CD4-positive, CD25-positive, alpha-beta regulatory T cell (primary cell): ENCODE measurements at regions not wholly inside any gene's neighbourhood (a gene's known extent, or its start where the extent isn't known, plus 50 kb on each side); places are given as distances from the start of the nearest gene placed in this dataset.

ENCODE experiments used
- ATAC-seq, 2 donors: fragments of 150-1000 bp; cut with Tn5 transposase; one replicate each; pipeline ENCODE4 v1.10.0; 2021; ENCODE audit warnings: low read depth in 2 of 2, moderate number of reproducible peaks in 2 of 2, moderate library complexity in 1 of 2
- DNase-seq, 3 donors: peaks; one replicate each; pipeline versions ENCODE4 v3.0.0 to v3.0.0-alpha.2; 2012 to 2022; ENCODE audit warnings: mixed read lengths in 1 of 3
- H3K27ac ChIP-seq: one replicate; pipeline ENCODE4 v1.7.0; 2013; ENCODE audit warnings: mild to moderate bottlenecking, low read length; ENCODE audit not compliant: insufficient read depth, poor library complexity, severe bottlenecking
- H3K27me3 ChIP-seq: one replicate; pipeline ENCODE4 v1.7.0; 2013; ENCODE audit warnings: low read length; ENCODE audit not compliant: control insufficient read depth, insufficient read depth
- H3K36me3 ChIP-seq: one replicate; pipeline ENCODE4 v1.7.0; 2013; ENCODE audit warnings: mild to moderate bottlenecking, low read length, moderate library complexity; ENCODE audit not compliant: control insufficient read depth, insufficient read depth
- H3K4me1 ChIP-seq: 2 replicates; pipeline ENCODE4 v1.7.0; 2013; ENCODE audit warnings: mild to moderate bottlenecking, low read length; ENCODE audit not compliant: insufficient read depth, control insufficient read depth, poor library complexity, severe bottlenecking
- H3K4me3 ChIP-seq: one replicate; pipeline ENCODE4 v1.7.0; 2013; ENCODE audit warnings: low read depth, mild to moderate bottlenecking, low read length, moderate library complexity
- H3K9me3 ChIP-seq, 2 experiments: 1 replicate in 1 of 2; 2 replicates in 1 of 2; pipeline ENCODE4 v1.7.0; 2013; ENCODE audit warnings: low read length in 2 of 2, mild to moderate bottlenecking in 1 of 2, moderate library complexity in 1 of 2; ENCODE audit not compliant: control insufficient read depth in 2 of 2
- H3K27ac Mint-ChIP-seq, 3 donors: one replicate each; pipeline ENCODE4 v1.8.0; 2020 to 2022; ENCODE audit warnings: mild to moderate bottlenecking in 3 of 3, mixed read lengths in 3 of 3, moderate library complexity in 2 of 3
- H3K27me3 Mint-ChIP-seq: one replicate; pipeline ENCODE4 v1.8.0; 2022; ENCODE audit warnings: mild to moderate bottlenecking, mixed read lengths
- H3K36me3 Mint-ChIP-seq: one replicate; pipeline ENCODE4 v1.8.0; 2020; ENCODE audit warnings: mixed read lengths
- H3K4me1 Mint-ChIP-seq, 4 donors: one replicate each; pipeline ENCODE4 v1.8.0; 2020 to 2022; ENCODE audit warnings: mixed read lengths in 4 of 4, mild to moderate bottlenecking in 1 of 4
- H3K4me3 Mint-ChIP-seq, 4 donors: one replicate each; pipeline ENCODE4 v1.8.0; 2020 to 2022; ENCODE audit warnings: mild to moderate bottlenecking in 4 of 4, mixed read lengths in 4 of 4, moderate library complexity in 3 of 4
- H3K9me3 Mint-ChIP-seq, 7 donors: one replicate each; pipeline ENCODE4 v1.8.0; 2020 to 2022; ENCODE audit warnings: mixed read lengths in 7 of 7, mild to moderate bottlenecking in 3 of 7, moderate library complexity in 2 of 7

DNA sequence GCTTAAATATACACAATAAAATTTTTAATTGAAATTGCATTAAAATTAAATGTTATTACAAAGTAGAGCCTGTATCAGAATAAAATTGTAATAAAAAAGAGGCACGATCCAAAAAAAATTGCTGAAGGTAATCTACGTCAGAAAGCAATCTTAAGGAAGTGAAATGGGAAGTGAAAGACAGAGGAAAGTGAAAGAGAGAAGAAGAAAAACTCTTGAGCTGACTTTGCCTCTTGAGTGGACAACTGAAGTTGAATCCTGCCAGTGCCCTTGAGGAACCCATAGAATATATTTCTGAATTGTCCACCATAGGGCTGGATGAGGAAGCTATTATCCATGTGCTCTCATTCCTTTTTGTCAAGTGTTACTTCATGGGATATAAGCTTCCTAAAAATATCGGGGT is 285.1 kb upstream of the STAC start:
- Mint-ChIP-seq H3K4me3 (no peak overlapping the region), H3K36me3 (no peaks in the 10 kb centered on the region), H3K27ac (no peak overlapping the region), H3K27me3 (no peaks in the 10 kb centered on the region), H3K4me1 (no peaks in the 10 kb centered on the region), H3K9me3 (peaks cover 0 to 6% (median 0%) of the 10 kb centered on the region in 7 donors)
- H3K9me3 ChIP-seq: no peaks in the 10 kb centered on the region
- no peak overlapping the region for H3K27ac ChIP-seq
- no peaks in the 10 kb centered on the region for H3K36me3 ChIP-seq
- ATAC-seq (no peak), DNase-seq (no peak)
- no peaks in the 10 kb centered on the region for H3K27me3 ChIP-seq
- H3K4me3 ChIP-seq: no peak overlapping the region
- no peaks in the 10 kb centered on the region for H3K4me1 ChIP-seq

DNA sequence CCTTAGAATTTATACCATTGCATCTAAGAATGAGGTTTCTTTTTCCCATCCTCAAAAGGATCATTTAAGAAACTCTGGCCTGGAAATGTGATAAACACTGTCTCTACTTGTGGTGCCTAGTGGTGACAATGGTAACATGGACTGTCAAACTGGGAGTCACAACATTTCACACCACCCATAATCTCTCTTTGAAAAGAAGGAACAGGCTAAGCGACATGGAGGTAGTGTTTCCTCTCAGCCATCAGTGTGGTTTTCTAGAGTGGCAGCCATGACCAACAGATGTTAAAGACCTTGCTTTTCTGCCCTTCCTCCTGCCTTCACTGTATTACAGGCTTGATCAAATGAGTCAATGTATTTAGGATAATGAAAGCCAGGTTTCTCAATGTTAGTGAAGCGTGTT is 283.1 kb upstream of the STAC start:
- Mint-ChIP-seq H3K36me3 (no peaks in the 10 kb centered on the region), H3K9me3 (peaks cover 0 to 6% (median 1%) of the 10 kb centered on the region in 7 donors), H3K4me1 (no peaks in the 10 kb centered on the region), H3K27me3 (no peaks in the 10 kb centered on the region), H3K27ac (no peak overlapping the region), H3K4me3 (no peak overlapping the region)
- no peak for ATAC-seq
- DNase-seq: no peak
- Histone ChIP-seq H3K4me3 (no peak overlapping the region), H3K9me3 (no peaks in the 10 kb centered on the region), H3K4me1 (no peaks in the 10 kb centered on the region), H3K36me3 (no peaks in the 10 kb centered on the region), H3K27me3 (no peaks in the 10 kb centered on the region), H3K27ac (no peak overlapping the region)

DNA sequence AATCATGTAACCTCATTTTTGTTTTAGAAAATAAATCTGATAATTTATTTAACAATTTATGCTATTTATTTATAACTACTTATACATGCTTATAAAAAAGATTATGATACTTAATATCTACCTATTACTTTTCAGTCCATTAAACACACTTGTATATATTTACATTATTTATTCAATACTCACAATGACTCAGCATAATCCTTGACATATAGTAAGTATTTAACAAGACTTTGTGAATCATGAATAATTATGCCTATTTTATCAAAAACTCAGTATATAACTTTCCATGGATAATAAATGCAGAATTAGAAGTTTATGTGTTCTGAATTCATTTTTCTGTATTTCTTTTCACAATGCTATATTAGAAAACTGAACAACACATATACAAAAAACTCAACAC is 266.0 kb upstream of the STAC start:
- peaks cover 0 to 5% (median 1%) of the 10 kb centered on the region in 7 donors for H3K9me3 Mint-ChIP-seq
- Histone ChIP-seq H3K4me3 (no peak overlapping the region), H3K36me3 (no peaks in the 10 kb centered on the region), H3K4me1 (no peaks in the 10 kb centered on the region), H3K9me3 (no peaks in the 10 kb centered on the region), H3K27ac (no peak overlapping the region), H3K27me3 (no peaks in the 10 kb centered on the region)
- H3K27me3 Mint-ChIP-seq: no peaks in the 10 kb centered on the region
- H3K4me3 Mint-ChIP-seq: no peak overlapping the region
- H3K36me3 Mint-ChIP-seq: no peaks in the 10 kb centered on the region
- no peaks in the 10 kb centered on the region for H3K4me1 Mint-ChIP-seq
- DNase-seq: no peak
- no peak for ATAC-seq
- H3K27ac Mint-ChIP-seq: no peak overlapping the region

DNA sequence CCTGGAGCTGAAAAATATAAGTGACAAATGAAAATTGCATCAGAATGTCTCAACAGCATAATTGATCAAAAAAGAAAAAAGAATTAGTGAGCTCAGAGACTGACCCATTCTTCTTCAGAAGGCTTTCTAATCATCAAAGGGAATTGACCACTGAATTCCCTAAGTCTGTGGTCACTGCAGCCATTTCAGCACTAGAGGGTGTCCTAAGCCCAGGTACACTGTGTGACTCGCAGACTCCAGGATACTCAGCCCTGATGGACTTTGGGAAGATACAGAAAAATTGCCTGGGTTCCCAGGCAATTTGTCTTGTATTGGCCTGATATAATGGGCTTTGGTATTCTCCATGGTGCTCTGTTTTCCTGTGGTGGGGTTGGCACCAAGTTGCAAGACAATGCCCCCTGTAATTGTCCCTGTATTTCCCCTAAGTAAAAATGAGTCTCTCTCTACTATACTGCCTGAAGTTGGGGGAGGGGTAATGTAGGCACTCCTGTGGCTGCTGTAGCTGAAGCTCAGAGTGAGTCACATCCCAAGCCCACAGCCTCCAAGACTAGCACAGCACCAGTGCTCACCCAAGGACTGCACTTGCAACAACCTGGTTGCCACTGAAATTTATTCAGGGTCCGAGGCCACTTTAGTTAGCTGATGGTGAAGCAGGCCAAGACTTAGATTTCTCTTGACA is 256.0 kb upstream of the STAC start:
- H3K4me3 ChIP-seq: no peak overlapping the region
- no peak overlapping the region for H3K27ac ChIP-seq
- DNase-seq (no peak), ATAC-seq (no peak)
- no peaks in the 10 kb centered on the region for H3K4me1 ChIP-seq
- Mint-ChIP-seq H3K27me3 (no peaks in the 10 kb centered on the region), H3K4me1 (no peaks in the 10 kb centered on the region), H3K4me3 (no peak overlapping the region), H3K36me3 (no peaks in the 10 kb centered on the region), H3K27ac (no peak overlapping the region), H3K9me3 (peaks cover 0 to 14% (median 8%) of the 10 kb centered on the region in 7 donors)
- no peaks in the 10 kb centered on the region for H3K36me3 ChIP-seq
- peaks cover 2 to 4% of the 10 kb centered on the region in 2 experiments for H3K9me3 ChIP-seq
- H3K27me3 ChIP-seq: no peaks in the 10 kb centered on the region

DNA sequence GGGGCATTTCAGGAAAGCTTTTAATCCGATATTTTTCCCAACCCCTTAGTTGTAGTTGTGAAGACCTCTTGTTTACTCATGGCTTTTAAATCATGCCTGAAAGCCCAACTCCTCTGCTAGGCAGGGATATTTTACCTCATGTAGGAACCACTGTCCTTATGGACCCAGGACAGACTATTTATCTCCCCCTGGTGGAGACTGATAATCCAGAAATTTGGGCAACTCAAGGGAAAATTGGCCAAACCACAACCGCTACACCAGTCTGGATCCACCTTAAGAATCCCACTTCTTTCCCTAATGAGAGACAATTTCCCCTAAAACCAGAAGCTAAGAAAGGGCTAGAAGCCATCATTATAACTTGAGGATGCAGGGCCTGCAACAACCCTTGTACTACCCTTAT is 248.1 kb upstream of the STAC start:
- H3K27ac Mint-ChIP-seq: no peak overlapping the region
- H3K36me3 ChIP-seq: no peaks in the 10 kb centered on the region
- H3K4me3 ChIP-seq: no peak overlapping the region
- no peaks in the 10 kb centered on the region for H3K4me1 Mint-ChIP-seq
- H3K27me3 ChIP-seq: no peaks in the 10 kb centered on the region
- no peak overlapping the region for H3K27ac ChIP-seq
- DNase-seq (no peak), ATAC-seq (no peak)
- H3K36me3 Mint-ChIP-seq: no peaks in the 10 kb centered on the region
- H3K9me3 ChIP-seq: no peaks in the 10 kb centered on the region
- H3K9me3 Mint-ChIP-seq: peaks cover 0 to 4% (median 2%) of the 10 kb centered on the region in 7 donors
- H3K4me1 ChIP-seq: no peaks in the 10 kb centered on the region
- no peaks in the 10 kb centered on the region for H3K27me3 Mint-ChIP-seq
- H3K4me3 Mint-ChIP-seq: no peak overlapping the region

DNA sequence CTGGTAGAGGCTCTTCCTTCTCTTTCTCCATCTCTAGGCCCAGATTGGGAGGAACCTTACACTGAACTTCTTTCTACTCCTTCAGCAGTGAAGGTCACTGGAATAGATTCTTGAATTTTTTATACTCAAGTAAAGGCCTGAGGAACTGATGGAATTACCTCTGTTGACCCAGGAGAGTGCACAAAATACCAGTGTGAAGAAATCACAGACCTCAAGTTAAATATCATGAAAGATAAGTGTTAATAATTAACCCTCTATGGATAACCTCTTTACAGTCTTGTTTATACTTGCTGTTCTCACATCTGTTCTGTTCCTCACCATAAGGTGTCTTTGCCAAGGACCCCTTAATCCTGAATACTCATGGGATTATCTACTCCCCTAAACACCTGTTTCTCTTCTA is 244.4 kb upstream of the STAC start:
- H3K9me3 Mint-ChIP-seq: peaks cover 0 to 4% (median 0%) of the 10 kb centered on the region in 7 donors
- no peak overlapping the region for H3K4me3 ChIP-seq
- H3K27ac Mint-ChIP-seq: no peak overlapping the region
- no peaks in the 10 kb centered on the region for H3K4me1 Mint-ChIP-seq
- no peaks in the 10 kb centered on the region for H3K27me3 ChIP-seq
- no peak overlapping the region for H3K27ac ChIP-seq
- no peak for ATAC-seq
- H3K36me3 ChIP-seq: no peaks in the 10 kb centered on the region
- no peaks in the 10 kb centered on the region for H3K27me3 Mint-ChIP-seq
- no peaks in the 10 kb centered on the region for H3K36me3 Mint-ChIP-seq
- no peak overlapping the region for H3K4me3 Mint-ChIP-seq
- DNase-seq: no peak
- no peaks in the 10 kb centered on the region for H3K9me3 ChIP-seq
- no peaks in the 10 kb centered on the region for H3K4me1 ChIP-seq

DNA sequence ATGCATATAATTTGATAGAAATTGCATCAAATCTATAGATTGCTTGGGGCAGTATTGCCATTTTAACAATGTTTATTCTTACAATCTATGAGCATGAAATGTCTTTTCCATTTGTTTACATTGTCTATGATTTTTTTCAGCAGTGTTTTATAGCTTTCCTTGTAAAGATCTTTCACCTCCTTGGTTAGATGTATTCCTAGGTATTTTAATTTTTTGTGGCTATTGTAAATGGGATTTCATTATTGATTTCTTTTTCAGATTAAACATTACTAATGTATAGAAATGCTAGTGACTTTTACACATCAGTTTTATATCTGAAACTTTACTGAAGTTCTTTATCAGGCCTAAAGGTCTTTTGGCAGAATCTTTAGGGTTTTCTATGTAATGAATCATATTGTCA is 237.6 kb upstream of the STAC start:
- H3K4me3 Mint-ChIP-seq: no peak overlapping the region
- no peak for ATAC-seq

DNA sequence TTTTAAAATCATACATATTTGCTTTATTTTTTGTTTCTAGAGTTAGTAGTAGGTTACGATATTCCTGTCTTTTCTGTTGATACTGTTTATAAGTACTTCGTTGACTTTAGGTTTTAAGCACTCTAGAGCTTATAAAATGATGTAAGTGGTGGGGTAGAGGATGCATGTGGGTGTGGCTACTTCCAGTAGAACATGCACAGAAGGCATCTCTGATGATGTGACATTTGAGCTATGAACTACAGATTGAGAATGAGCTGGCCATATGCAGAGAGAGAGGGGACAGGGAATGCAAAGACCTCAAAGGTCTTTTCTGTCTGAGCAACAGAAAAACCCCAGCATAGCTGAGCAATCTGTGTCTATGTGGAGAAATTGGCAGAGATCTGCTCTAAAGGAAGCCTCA is 233.9 kb upstream of the STAC start:
- H3K9me3 Mint-ChIP-seq: peaks cover 0 to 4% (median 0%) of the 10 kb centered on the region in 7 donors
- H3K36me3 Mint-ChIP-seq: no peaks in the 10 kb centered on the region
- Histone ChIP-seq H3K27me3 (no peaks in the 10 kb centered on the region), H3K36me3 (no peaks in the 10 kb centered on the region), H3K9me3 (no peaks in the 10 kb centered on the region), H3K27ac (no peak overlapping the region), H3K4me1 (no peaks in the 10 kb centered on the region), H3K4me3 (no peak overlapping the region)
- no peaks in the 10 kb centered on the region for H3K27me3 Mint-ChIP-seq
- no peak overlapping the region for H3K4me3 Mint-ChIP-seq
- no peak for ATAC-seq
- no peak for DNase-seq
- no peak overlapping the region for H3K27ac Mint-ChIP-seq
- H3K4me1 Mint-ChIP-seq: no peaks in the 10 kb centered on the region

More for the DNA sequence above, 237.6 kb upstream of the STAC start:
- no peaks in the 10 kb centered on the region for H3K4me1 ChIP-seq
- no peak overlapping the region for H3K27ac Mint-ChIP-seq
- H3K27me3 Mint-ChIP-seq: no peaks in the 10 kb centered on the region
- no peak for DNase-seq
- H3K4me3 ChIP-seq: no peak overlapping the region
- H3K27ac ChIP-seq: no peak overlapping the region
- H3K9me3 ChIP-seq: no peaks in the 10 kb centered on the region
- H3K36me3 ChIP-seq: no peaks in the 10 kb centered on the region
- H3K27me3 ChIP-seq: no peaks in the 10 kb centered on the region
- peaks cover 0 to 6% (median 0%) of the 10 kb centered on the region in 7 donors for H3K9me3 Mint-ChIP-seq
- no peaks in the 10 kb centered on the region for H3K36me3 Mint-ChIP-seq
- no peaks in the 10 kb centered on the region for H3K4me1 Mint-ChIP-seq
